NCI-H748 (cell line): ENCODE measurements at regions not wholly inside any gene's neighbourhood (a gene's known extent, or its start where the extent isn't known, plus 50 kb on each side); places are given as distances from the start of the nearest gene placed in this dataset.

ENCODE experiments used
- DNase-seq: peaks from one replicate; lab custom pipeline; 2025; ENCODE audit not compliant: unreplicated experiment; lab: John Stamatoyannopoulos, UW

DNA sequence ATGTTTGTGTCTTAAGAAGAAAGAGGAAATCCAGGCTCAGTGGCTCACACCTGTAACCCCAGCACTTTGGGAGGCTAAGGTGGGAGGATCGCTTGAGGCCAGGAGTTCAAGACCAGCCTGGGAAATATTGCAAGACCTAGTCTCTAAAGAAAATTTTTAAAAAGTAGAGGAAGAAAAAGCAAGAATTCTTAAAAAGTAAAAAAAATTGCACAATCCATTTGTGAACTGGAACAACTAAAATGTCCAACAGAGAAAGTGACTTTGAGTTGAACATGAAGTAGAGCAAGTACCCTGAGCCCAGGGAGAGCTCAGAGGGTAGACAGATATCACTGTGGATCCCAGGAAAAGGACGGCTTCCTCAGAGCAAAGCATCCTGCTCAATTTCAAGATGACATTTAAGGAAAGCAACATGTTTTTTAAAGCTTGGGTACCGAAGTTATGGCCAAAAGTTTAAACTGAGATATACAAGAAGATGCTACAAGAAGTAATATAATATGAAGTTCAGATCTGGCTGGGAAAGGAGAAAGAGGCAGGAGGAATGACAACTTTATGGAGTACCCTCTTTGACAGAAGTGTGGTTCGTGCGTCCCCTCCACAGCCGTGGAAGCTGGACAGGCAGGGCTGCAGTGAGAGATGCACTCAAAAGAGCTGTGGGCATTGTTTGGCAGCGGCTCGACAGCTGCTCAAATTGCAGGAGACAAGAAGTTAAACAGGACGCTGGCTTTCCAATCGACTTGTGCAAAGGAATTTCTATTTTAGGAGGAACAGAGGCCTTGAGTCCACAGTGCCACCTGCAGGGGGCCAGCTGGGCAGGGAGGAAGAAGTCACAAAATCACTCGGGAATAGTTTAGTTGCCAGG lies 201.3 kb downstream of the JCAD start:
- DNase-seq = peak; percentile 6

DNA sequence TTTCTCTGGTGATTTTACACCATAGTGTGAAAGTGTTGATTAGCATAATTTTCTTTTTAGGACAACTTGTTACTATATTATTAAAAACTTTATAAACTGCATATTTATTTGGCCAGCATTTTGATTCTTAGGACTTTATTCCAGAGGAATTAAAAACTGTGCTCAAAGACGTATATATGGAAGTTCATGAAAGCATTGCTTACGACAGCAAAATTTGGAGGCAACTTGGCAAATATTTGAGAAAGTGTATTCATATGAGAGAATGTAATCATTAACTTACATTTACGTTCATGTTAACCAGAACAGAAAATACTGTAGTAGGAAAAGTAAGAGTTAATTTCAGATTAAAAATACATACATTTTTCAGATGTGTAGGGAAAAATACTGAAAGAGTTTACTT lies 203.1 kb downstream of the JCAD start:
- DNase-seq = no peak

DNA sequence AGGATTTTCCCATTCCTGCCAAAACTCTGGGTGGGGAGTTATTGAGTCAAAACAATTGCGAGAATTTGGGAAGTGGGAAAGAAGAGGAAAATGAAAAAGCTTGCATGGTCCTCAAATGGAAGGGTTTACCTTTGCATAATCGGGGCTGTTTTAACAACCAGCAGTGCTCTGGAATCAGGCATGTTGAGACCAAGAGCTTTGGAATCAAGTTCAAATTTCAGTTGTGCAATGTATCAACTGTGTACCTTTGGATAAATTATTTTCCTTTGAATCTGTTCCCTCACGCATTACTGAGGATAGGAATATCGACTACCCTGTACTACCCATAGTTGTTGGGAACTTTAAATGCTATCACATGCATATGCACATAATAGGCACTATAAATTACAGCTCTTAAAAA lies 205.5 kb downstream of the JCAD start:
- DNase-seq = no peak

DNA sequence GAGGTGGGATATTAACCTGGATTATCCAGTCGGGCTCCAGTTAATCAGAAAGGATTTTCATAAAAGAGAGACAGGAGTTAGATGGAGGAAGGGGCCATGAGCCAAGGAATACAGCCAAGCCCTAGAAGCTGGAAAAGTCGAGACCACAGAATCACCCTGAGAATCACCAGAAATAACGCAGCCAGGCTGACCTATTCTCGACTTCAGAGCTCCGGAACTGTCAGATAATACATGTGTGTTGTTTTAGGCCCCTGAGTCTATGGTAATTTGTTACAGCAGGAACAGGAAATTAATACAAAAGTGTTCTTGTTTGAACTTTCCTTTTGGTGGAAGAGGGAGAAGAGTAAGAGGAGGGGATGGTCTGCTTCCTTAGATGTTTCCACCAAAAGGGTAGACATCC lies 208.1 kb downstream of the JCAD start:
- no peak for DNase-seq

DNA sequence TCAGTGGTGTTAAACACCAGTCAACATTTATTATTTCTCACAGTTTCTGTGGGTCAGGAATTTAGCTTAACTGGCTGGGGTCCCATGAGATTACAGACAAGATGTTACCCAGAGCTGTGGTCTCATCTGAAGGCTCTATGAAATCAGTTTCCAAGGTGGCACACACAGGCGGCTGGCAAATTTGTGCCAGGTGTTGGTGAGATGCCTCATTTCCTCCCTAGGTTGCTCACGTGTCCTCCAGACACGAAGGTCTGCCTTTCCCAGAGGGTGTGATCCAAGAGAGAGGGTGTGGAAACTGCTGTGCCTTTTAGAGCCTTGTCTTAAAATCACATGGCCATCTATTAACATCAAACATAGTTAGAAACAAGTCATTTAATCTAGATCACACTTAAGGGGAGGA lies 209.0 kb downstream of the JCAD start:
- no peak for DNase-seq

DNA sequence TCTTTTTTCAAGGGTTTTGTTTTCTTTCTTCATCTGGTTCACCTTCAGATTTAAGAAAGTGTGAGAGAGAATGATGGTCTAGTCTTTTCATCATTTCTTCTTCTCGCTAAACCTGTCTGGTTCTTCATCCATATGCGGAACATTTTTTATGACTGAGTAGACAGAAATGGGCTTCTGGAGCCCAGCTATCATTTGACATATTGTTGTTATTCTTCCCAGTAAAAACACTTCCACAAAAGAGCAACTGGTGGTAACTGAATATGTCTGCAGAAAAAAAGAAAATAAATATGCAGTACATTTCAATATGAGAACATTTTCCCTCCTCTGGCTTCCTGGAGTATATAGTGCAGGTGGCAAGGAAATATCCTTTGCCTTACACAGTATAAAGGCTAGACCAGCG lies 209.5 kb downstream of the JCAD start:
- no peak for DNase-seq

DNA sequence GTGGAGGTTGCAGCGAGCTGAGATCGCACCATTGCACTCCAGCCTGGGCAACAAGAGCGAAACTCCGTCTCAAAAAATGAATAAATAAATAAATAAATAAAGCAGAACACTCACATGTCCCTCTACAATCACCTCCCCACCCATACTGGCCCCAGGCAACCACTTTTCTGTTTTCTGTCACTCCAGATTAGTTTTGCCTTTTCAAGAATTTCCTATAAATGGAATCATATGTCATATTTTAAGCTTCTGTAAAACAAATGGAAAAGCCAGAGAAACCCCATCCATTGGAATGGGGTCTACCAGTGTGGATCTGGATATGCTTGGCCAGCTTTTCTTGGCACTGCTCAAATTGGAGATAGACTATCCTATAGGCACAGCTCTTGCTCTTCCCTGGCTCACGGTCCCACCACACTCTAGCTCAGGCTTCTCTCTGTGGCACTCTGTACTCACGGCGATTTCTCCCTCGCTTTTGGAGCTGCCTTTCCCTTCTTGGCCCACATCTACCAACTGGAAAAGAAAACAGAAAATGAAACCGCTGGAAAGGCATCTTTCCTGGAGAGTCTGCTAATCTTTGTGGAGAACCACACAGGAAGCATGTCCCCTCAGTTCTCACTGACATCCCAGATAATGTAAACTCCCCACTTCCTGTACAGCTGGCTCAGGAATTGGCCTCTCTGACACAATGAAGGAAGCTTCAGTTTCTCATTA lies 210.1 kb downstream of the JCAD start:
- DNase-seq = peak; percentile 1

DNA sequence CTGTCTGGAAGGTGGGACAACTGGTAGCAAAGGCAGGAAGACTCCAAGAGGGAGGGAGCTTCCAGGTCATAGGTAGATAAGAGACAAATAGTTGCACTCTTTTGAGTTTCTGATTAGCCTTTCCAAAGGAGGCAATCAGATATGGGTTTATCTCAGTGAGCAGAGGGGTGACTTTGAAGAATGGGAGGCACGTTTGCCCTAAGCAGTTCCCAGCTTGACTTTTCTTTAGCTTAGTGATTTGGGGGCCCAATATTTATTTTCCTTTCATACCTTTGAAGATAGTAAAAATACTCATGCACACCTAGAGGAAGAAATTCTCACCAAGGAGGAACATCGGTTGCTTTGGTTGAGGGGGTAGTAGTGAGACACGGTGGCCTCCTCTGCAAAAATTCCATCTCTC lies 212.1 kb upstream of the SVIL start:
- DNase-seq = no peak

DNA sequence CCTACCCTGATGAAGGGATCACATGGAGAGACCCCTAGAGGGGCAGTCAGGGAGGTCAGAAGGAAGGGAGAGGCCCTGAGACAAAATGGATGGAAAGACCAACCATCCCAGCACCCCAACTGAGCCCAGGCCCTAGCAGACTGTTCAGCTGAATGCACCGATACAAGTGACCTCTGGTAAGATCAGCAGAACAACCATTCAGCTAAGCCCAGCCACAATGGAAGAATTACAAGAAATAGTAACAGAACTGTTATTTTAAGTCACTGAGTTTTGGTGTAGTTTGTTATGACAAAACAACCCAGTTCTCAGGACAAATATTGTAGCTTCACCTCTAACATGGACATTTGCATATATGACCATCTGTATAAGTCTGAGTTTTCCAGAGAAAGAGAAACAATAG lies 210.4 kb upstream of the SVIL start:
- DNase-seq = no peak

DNA sequence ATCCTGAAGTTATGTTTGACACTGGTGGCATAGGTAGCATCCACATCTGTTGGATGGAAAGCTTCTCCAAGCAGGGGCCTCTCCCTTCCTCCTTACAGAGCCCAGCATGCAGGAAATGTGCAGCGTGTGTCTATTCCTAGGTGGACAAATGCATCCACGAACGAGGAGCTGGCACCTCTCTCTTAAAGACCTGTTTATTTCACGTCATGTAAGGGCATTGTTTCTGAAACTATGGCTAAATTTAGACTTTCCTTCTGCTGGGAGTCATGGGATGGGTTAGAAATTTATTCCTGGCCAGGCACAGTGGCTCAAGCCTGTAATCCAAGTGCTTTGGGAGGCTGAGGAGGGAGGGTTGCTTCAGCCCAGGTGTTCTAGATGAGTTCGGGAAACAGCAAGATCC lies 208.4 kb upstream of the SVIL start:
- DNase-seq = no peak

DNA sequence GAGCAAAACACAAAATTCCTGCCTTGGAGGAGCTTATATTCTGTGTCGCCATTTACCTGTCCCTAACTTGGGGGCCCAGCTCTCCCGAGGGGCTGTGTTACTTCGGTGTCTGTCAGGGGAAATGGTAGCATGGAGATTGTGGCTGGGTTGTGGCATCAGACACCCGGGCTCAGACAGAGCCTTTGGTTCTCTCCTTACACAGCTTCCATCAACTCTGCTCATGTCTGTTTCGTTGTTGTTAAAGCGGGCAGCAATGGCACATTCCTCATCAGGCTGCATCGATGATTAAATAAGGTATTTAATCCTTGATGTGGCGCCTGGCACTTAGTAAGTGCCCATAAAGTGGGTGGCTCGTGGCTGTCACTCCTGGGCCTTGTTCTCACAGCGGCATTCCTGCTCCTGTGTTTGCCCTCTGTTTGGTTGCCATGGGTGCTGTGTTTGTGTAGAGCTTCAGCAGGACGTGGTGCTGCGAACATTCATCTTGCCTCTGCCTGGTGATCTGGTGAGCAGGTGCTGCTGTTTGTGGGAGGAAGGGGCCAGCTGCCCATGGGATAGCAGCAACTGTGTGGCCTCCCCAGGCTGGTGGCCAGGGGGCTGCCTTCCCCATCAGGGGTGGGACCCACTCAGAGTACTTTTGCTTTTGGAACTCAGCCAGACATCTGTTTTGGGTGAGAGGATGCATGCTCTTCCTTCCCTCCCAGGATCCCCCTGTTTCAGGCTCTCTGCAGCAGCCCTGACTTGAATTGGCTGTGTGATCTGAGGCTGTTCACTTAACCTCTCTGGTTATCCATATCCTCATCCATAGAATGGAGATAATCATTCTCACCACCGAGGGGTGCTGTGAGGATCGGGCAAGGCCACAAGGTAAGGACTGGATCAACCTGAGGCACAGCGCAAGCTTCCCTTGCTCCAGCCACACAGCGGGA lies 207.2 kb upstream of the SVIL start:
- peak; percentile 93 for DNase-seq

DNA sequence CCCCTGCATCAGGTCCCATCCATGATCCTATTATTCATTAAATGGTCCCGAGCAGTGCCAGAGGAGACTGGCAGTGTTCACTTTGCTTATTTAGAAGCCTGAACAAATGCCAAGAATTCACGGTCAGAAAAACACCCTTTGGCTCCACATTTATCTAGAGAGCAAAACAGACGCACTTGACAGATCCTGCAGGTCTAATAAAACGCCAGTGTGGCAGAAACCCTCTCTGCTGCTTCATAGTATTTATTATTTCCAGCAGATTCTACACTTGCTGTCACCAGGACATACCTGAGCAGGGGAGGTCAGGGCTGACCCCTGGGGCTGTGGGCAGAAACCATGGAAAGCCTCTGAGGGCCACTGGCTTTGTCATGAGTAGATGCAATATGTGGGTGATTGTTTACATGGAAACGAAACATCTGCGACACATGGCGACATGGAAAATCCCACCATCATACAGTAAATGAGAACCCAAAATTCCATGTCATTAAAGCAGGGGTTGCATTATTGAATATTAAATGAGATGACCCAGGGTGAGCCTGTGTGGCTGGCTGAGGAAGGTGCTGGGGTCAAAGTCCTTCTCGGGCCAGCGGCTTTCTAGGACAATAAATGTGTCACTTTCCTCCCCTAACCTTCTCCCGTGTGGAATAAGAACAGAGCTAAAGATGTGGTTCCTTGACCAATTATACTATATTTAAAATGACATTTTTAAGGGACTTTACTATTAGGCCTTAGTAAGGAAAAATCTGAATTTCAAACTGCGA lies 205.9 kb upstream of the SVIL start:
- DNase-seq = no peak

DNA sequence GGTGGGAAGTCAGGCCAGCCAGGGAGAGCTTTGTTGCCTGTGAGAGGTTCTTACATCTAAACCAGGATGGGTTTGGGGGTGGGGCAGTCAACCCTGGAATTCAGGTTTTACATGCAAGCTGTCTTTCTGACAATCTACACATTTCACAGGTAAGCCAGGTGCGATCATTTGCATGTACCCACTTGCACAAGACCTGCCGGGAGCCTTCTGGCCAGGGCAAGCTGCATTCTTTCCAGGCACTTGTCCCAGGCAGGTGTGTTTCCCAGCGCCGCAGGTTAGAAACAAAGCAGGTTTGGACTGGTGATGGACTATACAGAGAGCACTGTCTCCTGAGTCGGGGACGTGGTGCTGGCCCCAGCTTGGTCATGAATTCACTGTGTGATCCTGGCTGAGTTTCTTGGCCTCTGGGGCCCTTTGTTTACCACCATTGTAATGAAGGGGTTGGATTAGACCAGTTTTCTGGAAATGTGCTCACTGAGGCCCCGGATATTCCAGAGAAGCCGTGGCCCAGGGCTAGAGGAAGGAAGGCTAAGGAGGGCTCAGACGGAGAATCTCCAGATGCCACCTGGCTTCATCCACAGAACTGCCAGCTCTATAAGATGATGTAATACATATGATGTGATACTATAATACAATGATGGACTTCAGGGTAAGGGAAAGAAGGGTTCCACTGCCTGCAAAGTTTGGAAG lies 205.2 kb upstream of the SVIL start:
- no peak for DNase-seq

DNA sequence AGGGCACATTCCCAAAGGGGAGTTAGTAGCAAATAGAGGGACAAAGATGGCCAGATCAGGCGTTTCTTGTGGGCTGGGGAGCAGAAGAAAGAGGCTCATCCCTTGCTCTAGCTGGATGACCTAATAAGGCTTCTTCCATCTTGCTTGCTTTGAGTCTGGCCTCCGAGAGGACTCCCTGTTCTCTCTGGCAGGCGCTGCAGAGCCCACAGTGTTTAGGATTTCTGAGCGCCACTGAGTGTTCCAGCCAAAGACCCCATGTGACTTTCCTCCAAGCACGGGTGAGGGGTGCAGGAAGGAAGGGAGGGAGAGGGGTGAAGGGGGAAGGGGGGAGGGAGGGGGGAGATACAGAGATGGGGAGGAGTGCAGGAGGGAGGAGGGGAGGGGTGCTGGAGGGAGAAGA lies 203.8 kb upstream of the SVIL start:
- no peak for DNase-seq

DNA sequence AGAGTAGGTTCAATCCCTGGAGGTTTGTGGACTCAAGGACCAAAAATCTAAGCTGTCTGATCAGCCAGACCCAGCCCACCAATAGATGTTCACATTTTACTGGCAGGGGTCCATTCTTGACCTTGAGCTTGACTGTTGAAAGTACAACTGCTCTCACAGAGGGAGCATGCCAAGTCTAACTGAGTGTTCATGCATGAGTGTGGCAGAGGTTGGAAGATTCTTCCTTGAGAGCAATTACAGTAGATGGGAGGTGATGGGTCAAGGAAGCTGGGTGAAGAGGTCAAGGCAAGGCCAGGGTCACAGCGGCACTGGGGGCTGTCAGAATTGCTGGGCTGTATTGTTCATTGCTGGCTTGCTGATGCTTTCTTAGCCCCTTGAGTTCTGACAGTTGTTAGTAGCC lies 202.8 kb upstream of the SVIL start:
- no peak for DNase-seq

DNA sequence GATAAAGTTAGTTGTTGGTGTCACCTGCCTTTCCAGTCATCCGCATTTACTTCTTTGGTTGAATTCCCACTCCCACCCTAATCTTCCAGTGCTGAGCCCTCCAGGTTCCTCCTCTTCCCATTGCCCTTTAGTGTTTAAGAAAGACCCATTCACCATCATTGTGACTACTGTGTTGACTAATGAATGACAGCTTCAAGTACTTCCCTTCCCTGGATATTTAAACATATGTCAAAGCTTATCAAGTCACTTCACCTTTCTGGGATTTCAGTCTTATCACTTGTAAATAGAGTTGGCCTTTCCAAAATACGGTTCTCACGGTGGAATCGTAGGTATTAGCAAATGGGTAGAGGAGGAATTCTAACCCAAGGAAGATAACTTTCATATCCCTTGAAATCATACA lies 201.6 kb upstream of the SVIL start:
- DNase-seq = no peak

DNA sequence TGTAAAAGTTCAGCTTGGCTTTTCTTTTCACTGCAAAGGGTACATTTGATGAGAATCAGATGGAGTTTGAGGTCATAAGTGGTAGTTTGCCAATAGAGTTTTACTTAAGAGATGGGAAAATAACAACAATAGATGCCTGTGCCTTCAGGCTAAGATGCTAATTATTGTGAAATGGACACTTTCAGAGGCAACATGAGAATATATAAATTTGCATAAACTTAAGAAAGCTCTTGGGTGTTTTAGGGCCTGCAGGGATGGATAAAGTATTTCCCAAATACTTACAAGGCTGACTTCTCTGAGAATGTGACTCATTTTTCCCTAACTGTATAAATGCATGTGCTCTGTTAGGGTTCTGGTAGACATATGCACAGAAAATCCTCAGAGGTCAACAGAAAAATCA lies 200.3 kb upstream of the SVIL start:
- DNase-seq = no peak

DNA sequence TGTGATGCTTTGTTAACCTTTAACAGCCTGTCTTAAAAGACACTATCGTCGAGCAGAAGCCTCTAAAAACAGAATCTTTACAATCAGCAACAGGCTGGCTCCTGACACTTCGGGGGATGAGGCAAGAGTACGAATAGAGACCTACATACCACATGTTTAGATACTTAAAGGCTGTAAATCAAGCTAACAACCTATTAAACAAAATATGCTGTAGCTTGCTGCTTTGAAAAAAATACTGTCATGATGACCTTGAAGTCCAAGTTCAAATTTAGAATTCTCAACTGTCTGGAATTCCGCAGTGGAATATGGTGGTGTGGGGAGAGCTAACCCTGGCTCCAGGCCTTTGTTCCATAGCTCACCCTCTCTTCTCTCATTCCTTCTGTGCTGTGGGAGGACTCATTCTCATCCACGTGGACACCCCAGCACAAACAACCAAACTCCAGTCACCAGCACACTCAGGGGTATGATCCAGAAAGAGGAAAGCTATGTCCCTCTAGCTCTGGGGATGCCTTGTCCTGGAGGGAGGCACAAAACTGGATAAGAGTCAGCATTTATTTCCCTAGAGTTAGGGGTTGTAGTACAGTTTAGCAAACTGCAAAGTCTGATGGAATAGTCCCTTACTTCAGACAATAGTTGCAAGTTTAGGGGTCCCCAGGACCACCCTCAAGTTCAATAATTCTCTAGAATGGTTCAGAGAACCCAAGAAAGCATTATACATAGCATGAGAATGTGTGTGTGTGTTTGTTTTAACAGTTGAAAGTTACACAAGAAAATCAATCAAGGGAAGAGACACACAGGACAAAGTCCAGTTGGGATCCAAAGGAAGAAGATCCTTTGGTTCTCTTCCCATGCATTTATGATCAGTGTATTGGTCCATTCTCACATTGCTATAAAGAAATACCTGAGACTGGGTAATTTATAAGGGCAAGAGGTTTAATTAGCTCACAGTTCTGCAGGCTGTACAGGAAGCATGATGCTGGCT lies 196.1 kb upstream of the SVIL start:
- no peak for DNase-seq

DNA sequence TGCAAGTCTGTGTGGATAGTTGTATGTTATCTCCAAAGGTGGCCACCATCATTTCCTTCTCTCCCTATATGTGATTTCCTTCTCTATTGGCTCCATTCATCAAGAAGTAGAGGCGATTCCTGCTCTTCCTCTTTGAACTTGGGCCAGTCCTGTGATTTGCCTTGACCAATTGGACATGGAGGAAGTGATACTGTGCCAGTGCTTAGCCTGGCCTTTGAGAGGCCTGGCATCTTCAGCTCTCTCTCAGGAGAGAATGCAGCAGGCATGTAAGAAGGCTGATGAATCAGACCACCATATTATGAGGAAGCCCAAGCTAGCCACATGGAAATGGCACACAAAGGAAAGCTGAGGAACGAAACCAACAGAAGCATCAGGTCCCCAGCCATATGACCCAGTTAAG lies 195.0 kb upstream of the SVIL start:
- DNase-seq = no peak
